Activated CD8-positive, alpha-beta T cell treated with anti-CD3 and anti-CD28 coated beads for 36 hours (primary cell): ENCODE measurements at regions not wholly inside any gene's neighbourhood (a gene's known extent, or its start where the extent isn't known, plus 50 kb on each side); places are given as distances from the start of the nearest gene placed in this dataset.
"Not testable (repeated sequence)": the region's sequence is repeated elsewhere in the genome, so short reads cannot be mapped to it uniquely, and the experiment has no call there.

ENCODE experiments used
- ATAC-seq: fragments of 200-7000 bp; cut with Tn5 transposase; one replicate; pipeline ENCODE4 v1.10.0; 2021; ENCODE audit warnings: mild to moderate bottlenecking, moderate library complexity
- CTCF ChIA-PET: fragments of 350-600 bp; sonication (Branson Sonifier 250); formaldehyde crosslinking; loops from one replicate; lab custom pipeline; 2021; ENCODE audit warnings: antibody characterized with exemption; lab: Charles Lee
- POLR2A ChIA-PET: fragments of 350-600 bp; sonication (Branson Sonifier 250); formaldehyde crosslinking; loops from one replicate; lab custom pipeline; 2021; ENCODE audit warnings: antibody characterized with exemption; lab: Charles Lee
- DNase-seq: peaks from one replicate; pipeline ENCODE4 v3.0.0-alpha.2; 2020
- H3K27ac Mint-ChIP-seq: one replicate; pipeline ENCODE4 v1.8.0; 2021; ENCODE audit warnings: mild to moderate bottlenecking, mixed read lengths
- H3K27me3 Mint-ChIP-seq: one replicate; pipeline ENCODE4 v1.8.0; 2021; ENCODE audit warnings: mixed read lengths
- H3K36me3 Mint-ChIP-seq: one replicate; pipeline ENCODE4 v1.8.0; 2021; ENCODE audit warnings: low read depth, mixed read lengths
- H3K4me1 Mint-ChIP-seq: one replicate; pipeline ENCODE4 v1.8.0; 2021; ENCODE audit warnings: low read depth, mixed read lengths
- H3K4me3 Mint-ChIP-seq: one replicate; pipeline ENCODE4 v1.8.0; 2021; ENCODE audit warnings: mild to moderate bottlenecking, moderate library complexity, mixed read lengths
- H3K9me3 Mint-ChIP-seq: one replicate; pipeline ENCODE4 v1.8.0; 2021; ENCODE audit warnings: mixed read lengths
- CTCF ChIP-seq: fragments of 200-600 bp; IDR thresholded peaks from one replicate; pipeline ENCODE4 v1.8.0; 2022; ENCODE audit warnings: antibody characterized with exemption, mild to moderate bottlenecking
- intact Hi-C: fragments of 100-400 bp; cut with micrococcal nuclease; formaldehyde crosslinking; loops from one replicate; pipeline ENCODE4 v1.10.0; 2022

- DNase-seq (no peak), ATAC-seq (no peak)
- Mint-ChIP-seq H3K4me1 (no peaks in the 10 kb centered on the region), H3K27ac (no peak overlapping the region), H3K9me3 (no peaks in the 10 kb centered on the region), H3K27me3 (peaks cover 42% of the 10 kb centered on the region), H3K36me3 (no peaks in the 10 kb centered on the region), H3K4me3 (no peak overlapping the region)
- intact Hi-C loops: loop anchor here (10.0 kb wide), 1 partner anchor 114 kb away; no protein-coding TSS in a partner anchor
- CTCF ChIA-PET: interaction anchor here (2.0 kb wide), 1 partner anchor 9 kb away, joined by 15 read pairs; no protein-coding TSS in a partner anchor
- TF ChIP-seq CTCF: no peak
- POLR2A ChIA-PET: no interaction called here
Observed at GRCh38 chr13:111058796-111059506, 56.2 kb upstream of the ARHGEF7 start.

GRCh38 chr13:111058339-111058738, 56.8 kb upstream of the ARHGEF7 start:
- ATAC-seq, H3K27ac Mint-ChIP-seq, DNase-seq, H3K4me3 Mint-ChIP-seq, H3K9me3 Mint-ChIP-seq, POLR2A ChIA-PET, H3K4me1 Mint-ChIP-seq, H3K36me3 Mint-ChIP-seq: not testable (repeated sequence)
- CTCF ChIA-PET: interaction anchor here (1.4 to 2.0 kb wide), 2 partner anchors 9 to 63 kb away, joined by 3 to 15 read pairs; no protein-coding TSS in a partner anchor
- H3K27me3 Mint-ChIP-seq: peaks cover 43% of the 10 kb centered on the region
- intact Hi-C loops: loop anchor here (10.0 kb wide), 1 partner anchor 114 kb away; no protein-coding TSS in a partner anchor

GRCh38 chr13:111051726-111052232, 63.3 kb upstream of the ARHGEF7 start:
- H3K36me3 Mint-ChIP-seq, POLR2A ChIA-PET, H3K4me3 Mint-ChIP-seq, H3K4me1 Mint-ChIP-seq, DNase-seq, CTCF ChIA-PET, ATAC-seq, H3K27ac Mint-ChIP-seq, H3K9me3 Mint-ChIP-seq: not testable (repeated sequence)
- H3K27me3 Mint-ChIP-seq: peaks cover 22% of the 10 kb centered on the region
- intact Hi-C loops: loop anchor here (10.0 kb wide), 1 partner anchor 107 kb away; no protein-coding TSS in a partner anchor

GRCh38 chr13:111051041-111051725, 63.9 kb upstream of the ARHGEF7 start:
- no peak for TF ChIP-seq CTCF
- ChIA-PET CTCF (no interaction called here), POLR2A (no interaction called here)
- Mint-ChIP-seq H3K27me3 (peaks cover 19% of the 10 kb centered on the region), H3K27ac (no peak overlapping the region), H3K9me3 (no peaks in the 10 kb centered on the region), H3K4me1 (peaks cover 5% of the 10 kb centered on the region), H3K36me3 (no peaks in the 10 kb centered on the region), H3K4me3 (no peak overlapping the region)
- intact Hi-C loops: loop anchor here (10.0 kb wide), 1 partner anchor 106 kb away; no protein-coding TSS in a partner anchor
- DNase-seq (no peak), ATAC-seq (no peak)

GRCh38 chr13:111050539-111050879, 64.6 kb upstream of the ARHGEF7 start:
- ChIA-PET CTCF (no interaction called here), POLR2A (no interaction called here)
- H3K27me3 Mint-ChIP-seq: peaks cover 13% of the 10 kb centered on the region
- H3K9me3 Mint-ChIP-seq: no peaks in the 10 kb centered on the region
- intact Hi-C loops: loop anchor here (10.0 kb wide), 1 partner anchor 106 kb away; no protein-coding TSS in a partner anchor
- no peak for ATAC-seq
- TF ChIP-seq CTCF: no peak
- H3K4me1 Mint-ChIP-seq: peaks cover 5% of the 10 kb centered on the region
- no peak overlapping the region for H3K4me3 Mint-ChIP-seq
- no peak overlapping the region for H3K27ac Mint-ChIP-seq
- no peaks in the 10 kb centered on the region for H3K36me3 Mint-ChIP-seq
- DNase-seq: no peak
